ENCODE measurements at regions not wholly inside any gene's neighbourhood (a gene's known extent, or its start where the extent isn't known, plus 50 kb on each side); places are given as distances from the start of the nearest gene placed in this dataset.

DNA sequence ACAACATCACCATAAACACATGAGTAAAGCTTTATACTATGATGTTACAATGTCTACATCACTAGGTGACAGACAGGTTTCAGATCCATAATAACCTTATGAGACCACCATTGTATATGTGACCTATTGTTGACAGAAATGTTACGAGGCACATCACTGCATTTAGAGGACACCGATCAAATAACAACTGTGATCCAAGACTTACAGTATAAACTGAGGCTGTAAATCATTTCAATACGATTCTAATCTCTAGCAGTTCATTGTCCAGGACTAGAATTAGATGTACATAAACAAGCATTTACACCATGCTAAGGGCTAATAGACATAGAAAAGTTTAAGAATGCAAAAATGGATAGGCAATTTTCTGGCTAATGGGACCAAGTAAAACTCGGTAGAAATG, 491.9 kb upstream of the ROBO1 start:
- no peak for DNase-seq (ENCODE audit: low read depth in 2 of 3, low spot score in 2 of 3)

- no peak for DNase-seq (ENCODE audit: low read depth in 2 of 3, low spot score in 2 of 3)
Observed at GRCh38 chr3:80252113-80252512, 484.3 kb upstream of the ROBO1 start.

- no peak for DNase-seq (ENCODE audit: low read depth in 2 of 3, low spot score in 2 of 3)
Observed at GRCh38 chr3:80247766-80248165, 480.0 kb upstream of the ROBO1 start.

DNA sequence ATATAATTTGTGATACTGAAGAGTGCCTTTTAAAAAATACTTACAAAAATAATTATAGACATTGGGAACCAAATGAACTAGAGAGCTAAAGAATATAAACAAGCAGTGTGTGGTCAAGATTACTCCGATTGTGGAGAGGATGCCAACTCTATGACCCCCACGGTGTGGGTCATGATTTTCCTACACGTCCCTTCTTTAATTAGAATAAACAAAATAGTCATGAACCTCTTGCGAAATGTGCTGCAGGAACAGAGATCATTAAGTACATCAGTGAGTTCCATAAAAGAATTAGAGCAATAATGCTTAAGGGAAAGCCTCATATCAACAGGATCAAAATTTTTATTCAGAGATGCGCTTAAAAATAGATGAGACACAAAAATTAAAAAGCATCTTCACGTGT, 476.6 kb upstream of the ROBO1 start:
- no peak for DNase-seq (ENCODE audit: low read depth in 2 of 3, low spot score in 2 of 3)

DNA sequence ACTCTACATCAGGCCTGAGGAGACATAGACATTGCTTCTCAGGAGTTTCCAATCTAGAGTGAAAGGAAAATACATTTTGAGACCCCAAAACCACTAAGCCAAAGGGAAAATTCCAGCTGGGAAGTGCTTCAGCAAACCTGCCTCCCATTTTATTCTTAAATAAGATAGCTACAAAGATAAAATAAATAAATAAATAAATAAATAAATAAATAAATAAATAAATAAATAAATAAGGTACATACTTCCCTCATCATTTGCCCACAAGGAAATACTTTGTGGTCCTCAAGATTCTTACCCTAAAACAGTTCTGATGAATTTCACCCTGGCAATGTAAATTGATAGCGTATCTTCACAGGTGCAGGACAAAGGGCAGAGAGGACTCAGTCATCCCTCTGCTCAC, 474.0 kb upstream of the ROBO1 start:
- no peak for DNase-seq (ENCODE audit: low read depth in 2 of 3, low spot score in 2 of 3)

- DNase-seq (ENCODE audit: low read depth in 2 of 3, low spot score in 2 of 3), result no peak
Observed at GRCh38 chr3:80239301-80239700, 471.5 kb upstream of the ROBO1 start.

DNA sequence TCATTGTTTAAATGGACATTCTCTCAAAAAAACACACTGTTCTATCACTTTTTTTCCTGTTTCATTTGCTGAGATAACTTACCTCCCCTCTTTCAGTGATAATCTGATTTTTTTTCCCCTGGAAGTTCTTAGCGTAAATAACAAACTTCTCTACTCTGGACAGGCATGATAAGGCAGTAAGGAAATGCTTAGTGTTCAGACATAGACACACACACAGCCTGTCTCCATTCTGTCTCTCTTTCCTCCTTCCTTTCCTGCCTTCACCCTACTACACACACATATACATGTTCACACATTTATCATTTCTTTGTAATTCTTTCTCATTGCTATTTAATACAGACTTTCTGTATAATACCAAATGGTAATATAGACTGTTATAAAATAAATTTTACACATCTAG, 470.8 kb upstream of the ROBO1 start:
- no peak for DNase-seq (ENCODE audit: low read depth in 2 of 3, low spot score in 2 of 3)

DNA sequence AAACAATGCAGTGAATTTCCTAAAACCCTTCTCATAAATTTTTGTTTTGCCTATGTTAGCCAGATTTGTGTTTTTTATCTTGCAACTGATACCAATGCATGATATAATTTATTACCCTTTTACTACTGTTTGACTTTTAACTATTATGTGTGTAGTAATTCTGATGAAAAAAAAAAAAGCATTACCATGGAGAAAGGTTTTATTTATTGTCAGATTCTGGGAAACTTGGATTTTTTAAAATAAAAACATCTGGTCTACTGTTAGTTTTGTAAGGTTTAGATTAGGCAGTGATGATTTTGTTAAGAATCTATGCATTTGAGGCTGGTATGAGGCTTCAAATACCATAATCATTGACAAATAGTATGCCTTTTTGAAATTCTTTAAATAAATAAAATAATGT, 470.4 kb upstream of the ROBO1 start:
- no peak for DNase-seq (ENCODE audit: low read depth in 2 of 3, low spot score in 2 of 3)

GRCh38 chr3:80234706-80235105, 466.9 kb upstream of the ROBO1 start:
- DNase-seq (ENCODE audit: low read depth in 2 of 3, low spot score in 2 of 3), result no peak

GRCh38 chr3:80233576-80233975, 465.8 kb upstream of the ROBO1 start:
- DNase-seq (ENCODE audit: low read depth in 2 of 3, low spot score in 2 of 3), result no peak

GRCh38 chr3:80232760-80233159, 465.0 kb upstream of the ROBO1 start:
- DNase-seq (ENCODE audit: low read depth in 2 of 3, low spot score in 2 of 3), result no peak

- no peak for DNase-seq (ENCODE audit: low read depth in 2 of 3, low spot score in 2 of 3)
Observed at GRCh38 chr3:80230962-80231361, 463.2 kb upstream of the ROBO1 start.

- no peak for DNase-seq (ENCODE audit: low read depth in 2 of 3, low spot score in 2 of 3)
Observed at GRCh38 chr3:80227216-80227615, 459.4 kb upstream of the ROBO1 start.

GRCh38 chr3:80215191-80215590, 447.4 kb upstream of the ROBO1 start:
- DNase-seq (ENCODE audit: low read depth in 2 of 3, low spot score in 2 of 3), result no peak

DNA sequence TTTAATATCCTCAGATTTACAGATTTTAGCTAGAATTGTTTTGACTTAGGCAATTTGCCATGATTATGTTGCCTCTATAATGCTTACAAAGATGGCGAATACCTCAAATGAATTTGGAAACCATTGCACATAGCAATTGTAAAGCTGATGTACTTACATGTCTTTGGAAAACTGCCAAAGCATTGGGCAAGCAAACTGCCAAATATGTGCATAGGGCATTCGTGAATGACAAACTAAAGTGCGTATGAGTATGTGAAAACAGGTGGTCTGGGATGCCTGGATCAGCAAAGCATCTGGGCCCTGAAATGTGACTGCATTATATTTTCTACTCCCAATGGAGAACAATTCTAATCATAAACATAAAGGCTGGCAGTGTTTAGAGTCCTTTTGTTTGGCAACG, 445.3 kb upstream of the ROBO1 start:
- no peak for DNase-seq (ENCODE audit: low read depth in 2 of 3, low spot score in 2 of 3)

- no peak for DNase-seq (ENCODE audit: low read depth in 2 of 3, low spot score in 2 of 3)
Observed at GRCh38 chr3:80192936-80193335, 425.1 kb upstream of the ROBO1 start.

DNA sequence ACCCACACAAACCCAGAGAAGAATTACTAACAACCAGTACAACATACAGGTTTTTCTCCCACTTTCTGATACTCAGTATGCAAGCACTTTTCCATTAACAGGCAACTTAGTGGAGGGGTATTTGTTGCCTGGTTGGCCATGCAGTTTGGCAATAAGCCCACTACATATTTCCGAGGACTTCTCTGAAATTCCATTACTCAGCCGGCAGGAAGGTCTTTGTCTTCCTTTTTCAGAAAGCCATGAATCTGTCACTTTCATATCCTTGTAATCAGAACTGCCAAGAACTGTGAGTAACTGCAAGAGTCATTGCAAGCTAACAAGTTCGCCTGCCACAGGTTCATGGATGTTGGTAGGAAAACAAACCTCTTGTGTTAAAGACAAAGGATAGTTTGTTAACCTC, 422.3 kb upstream of the ROBO1 start:
- no peak for DNase-seq (ENCODE audit: low read depth in 2 of 3, low spot score in 2 of 3)

GRCh38 chr3:80187981-80188380, 420.2 kb upstream of the ROBO1 start:
- DNase-seq (ENCODE audit: low read depth in 2 of 3, low spot score in 2 of 3), result no peak

GRCh38 chr3:80159990-80160506, 392.2 kb upstream of the ROBO1 start:
- DNase-seq (ENCODE audit: low read depth in 2 of 3, low spot score in 2 of 3), result no peak

GRCh38 chr3:80158332-80158731, 390.5 kb upstream of the ROBO1 start:
- no peak for DNase-seq (ENCODE audit: low read depth in 2 of 3, low spot score in 2 of 3)

DNA sequence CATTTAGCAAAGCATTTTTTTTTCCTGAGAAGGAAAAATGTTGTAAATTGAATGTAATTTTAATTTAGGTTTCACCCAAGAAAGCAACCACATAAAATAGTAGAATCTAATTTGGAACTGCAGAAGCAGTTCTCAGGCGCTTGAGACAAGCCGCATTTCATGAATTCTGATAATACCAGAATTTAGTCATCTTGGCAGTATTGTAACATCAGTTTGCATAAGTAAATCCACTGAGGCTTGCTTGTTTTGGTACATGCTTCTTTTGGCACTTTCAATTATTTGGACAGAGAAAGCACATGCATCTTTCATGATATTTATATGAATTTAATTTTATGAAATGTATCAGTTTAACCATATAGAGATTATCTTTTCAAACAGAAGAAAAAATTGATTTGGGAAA, 389.7 kb upstream of the ROBO1 start:
- DNase-seq (ENCODE audit: low read depth in 2 of 3, low spot score in 2 of 3), result no peak

DNA sequence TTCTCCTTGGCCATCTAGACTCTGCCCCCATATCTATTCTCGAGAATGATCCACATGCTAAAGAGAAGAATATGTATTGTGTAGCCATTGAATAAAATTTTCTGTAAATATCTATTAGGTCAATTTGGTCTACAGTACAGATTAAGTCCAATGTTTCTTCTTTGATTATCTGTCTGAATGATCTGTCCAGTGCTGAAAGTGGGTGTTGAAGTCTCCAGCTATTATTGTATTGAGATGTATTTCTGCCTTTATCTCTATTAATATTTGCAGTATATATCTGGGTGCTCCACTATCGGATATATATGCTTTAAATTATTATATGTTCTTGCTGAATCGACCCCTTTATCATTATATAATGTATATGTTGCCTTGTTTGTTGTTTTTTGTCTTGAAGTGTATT, 384.9 kb upstream of the ROBO1 start:
- no peak for DNase-seq (ENCODE audit: low read depth in 2 of 3, low spot score in 2 of 3)

DNA sequence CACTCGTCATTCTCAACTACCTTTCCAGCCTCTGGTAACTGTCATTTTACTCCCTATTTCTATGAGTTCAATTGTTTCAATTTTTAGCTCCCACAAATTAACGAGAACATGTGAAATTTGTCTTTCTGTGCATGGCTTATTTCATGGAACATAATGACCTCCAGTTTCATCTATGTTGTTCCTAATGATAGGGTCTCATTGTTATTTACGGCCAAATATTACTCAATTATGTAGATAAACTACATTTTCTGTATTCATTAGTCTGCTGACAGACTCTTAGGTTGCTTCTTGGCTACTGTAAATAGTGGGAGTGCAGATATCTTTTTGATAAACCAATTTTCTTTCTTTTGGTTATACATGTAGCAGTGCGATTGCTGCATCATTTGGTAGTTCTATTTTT, 374.9 kb upstream of the ROBO1 start:
- DNase-seq (ENCODE audit: low read depth in 2 of 3, low spot score in 2 of 3), result no peak

DNA sequence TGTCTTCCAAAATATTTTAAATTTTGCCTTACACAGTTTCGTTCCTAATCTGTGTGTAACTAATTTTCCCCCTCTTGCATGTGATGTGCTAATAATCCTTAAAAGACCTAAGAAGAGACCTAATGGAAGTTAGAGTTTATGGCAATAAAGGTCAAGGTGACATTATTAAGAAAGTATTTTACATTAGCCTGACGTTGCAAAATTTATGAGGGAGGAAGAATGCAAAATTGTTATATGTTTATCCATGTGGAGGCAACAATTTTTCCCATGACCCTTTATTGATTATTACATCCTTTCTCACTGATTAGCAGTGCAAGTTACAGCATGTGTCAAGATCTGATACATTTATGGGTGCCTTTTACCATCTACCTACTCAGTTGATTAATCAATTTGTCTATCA, 373.8 kb upstream of the ROBO1 start:
- DNase-seq (ENCODE audit: low read depth in 2 of 3, low spot score in 2 of 3), result no peak

All from hematopoietic multipotent progenitor cell (in vitro differentiated cells).